ENCODE measurements at regions not wholly inside any gene's neighbourhood (a gene's known extent, or its start where the extent isn't known, plus 50 kb on each side); places are given as distances from the start of the nearest gene placed in this dataset.

DNA sequence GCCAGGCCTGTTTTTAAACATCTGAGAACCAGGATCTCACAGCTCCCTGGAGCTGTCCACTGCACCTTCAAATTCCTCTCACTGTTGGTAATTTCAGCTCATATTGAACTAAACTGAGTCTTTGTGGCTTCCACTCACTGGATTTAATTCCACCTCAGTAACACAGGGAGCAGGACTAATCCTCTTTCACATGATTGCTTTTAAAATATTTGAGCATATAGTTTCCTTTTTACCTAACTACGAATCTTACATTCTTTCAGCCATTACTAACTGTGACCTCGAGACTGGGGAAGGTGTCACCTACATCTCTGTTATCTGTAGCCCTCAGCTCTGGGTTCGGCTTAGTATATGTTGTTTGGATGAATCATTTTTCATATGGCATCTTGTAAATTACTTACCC, 194.3 kb upstream of the C2CD4B start:
- TF ChIP-seq, protein P1, sequence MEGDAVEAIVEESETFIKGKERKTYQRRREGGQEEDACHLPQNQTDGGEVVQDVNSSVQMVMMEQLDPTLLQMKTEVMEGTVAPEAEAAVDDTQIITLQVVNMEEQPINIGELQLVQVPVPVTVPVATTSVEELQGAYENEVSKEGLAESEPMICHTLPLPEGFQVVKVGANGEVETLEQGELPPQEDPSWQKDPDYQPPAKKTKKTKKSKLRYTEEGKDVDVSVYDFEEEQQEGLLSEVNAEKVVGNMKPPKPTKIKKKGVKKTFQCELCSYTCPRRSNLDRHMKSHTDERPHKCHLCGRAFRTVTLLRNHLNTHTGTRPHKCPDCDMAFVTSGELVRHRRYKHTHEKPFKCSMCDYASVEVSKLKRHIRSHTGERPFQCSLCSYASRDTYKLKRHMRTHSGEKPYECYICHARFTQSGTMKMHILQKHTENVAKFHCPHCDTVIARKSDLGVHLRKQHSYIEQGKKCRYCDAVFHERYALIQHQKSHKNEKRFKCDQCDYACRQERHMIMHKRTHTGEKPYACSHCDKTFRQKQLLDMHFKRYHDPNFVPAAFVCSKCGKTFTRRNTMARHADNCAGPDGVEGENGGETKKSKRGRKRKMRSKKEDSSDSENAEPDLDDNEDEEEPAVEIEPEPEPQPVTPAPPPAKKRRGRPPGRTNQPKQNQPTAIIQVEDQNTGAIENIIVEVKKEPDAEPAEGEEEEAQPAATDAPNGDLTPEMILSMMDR (conservative IDR thresholded peaks at IDR 0.05) = no peak
- no peak for TF ChIP-seq ZFX (IDR thresholded peaks at IDR 0.05)
